Ecto neural progenitor cell (in vitro differentiated cells): ENCODE measurements at regions not wholly inside any gene's neighbourhood (a gene's known extent, or its start where the extent isn't known, plus 50 kb on each side); places are given as distances from the start of the nearest gene placed in this dataset.
"Not testable (repeated sequence)": the region's sequence is repeated elsewhere in the genome, so short reads cannot be mapped to it uniquely, and the experiment has no call there.

Source experiments
- DNase-seq: peaks from one replicate; pipeline ENCODE4 v3.0.0-alpha.2; 2018; ENCODE audit warnings: low spot score

DNA sequence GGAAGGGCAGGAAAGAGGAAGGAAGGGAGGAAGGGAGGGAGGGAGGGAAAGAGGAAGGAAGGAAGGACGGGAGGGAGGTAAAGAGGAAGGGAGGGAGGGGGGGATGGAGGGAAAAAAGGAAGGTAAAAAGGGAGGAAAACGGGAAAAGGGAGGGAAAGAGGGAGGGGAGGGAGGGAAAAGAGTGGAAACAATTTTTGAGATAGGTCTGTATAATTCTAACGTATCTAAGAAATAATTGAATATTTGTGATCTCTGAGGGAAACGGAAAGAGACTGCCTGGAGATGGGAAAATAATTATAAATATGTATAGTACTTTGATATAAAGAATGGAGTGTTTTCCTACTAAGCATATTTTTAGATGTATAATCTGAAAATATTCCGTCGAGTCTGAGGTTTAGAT is 158.2 kb upstream of the FOXK1 start:
- DNase-seq: no peak

DNA sequence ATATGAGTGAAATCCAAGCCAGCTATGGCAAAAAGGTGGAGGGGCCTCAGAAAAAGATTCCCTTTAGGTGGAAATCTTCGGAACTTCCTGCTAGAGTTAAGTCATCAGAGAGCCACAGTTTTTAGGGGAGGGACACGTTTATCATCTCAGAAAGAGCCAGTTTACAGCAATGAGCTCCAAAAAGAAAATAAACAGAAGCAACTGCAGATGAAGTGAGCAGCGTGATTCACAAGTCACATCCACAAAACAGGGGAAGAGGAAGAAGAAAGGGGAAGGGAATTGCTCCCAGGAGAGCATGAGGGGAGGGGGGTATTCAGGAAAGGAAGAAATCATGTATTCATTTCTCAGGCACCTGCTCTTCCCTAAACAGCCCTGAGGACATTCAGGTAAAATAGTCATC is 156.2 kb upstream of the FOXK1 start:
- DNase-seq: no peak

DNA sequence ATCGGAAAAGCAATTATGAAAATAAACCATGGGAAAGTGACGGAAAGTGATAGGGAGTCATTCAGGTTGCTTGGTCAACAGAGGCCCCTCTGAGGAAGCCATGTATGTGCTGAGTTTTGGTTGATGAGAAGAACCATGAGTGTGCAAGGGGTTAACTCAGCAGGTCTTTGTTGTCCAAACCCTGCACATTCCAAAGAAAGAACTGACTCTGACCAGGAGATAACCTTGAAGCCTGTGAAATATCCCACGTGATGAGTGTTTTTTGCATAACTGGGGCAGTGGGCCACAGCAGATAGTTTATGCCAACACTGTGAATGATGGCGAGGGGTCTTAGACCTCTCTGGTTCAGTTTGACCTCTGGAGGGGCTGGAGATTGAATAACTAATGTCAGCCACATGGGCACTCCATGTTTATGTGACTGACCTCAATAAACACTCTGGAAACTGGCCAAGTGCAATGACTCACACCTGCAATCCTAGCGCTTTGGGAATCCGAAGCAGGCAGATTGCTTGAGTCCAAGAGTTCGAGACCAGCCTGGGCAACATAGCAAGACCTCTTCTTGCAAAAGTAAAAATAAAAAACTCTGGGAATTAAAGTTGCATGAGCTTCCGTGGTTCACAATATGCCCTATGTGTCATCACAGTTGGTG is 154.0 kb upstream of the FOXK1 start:
- DNase-seq: no peak

DNA sequence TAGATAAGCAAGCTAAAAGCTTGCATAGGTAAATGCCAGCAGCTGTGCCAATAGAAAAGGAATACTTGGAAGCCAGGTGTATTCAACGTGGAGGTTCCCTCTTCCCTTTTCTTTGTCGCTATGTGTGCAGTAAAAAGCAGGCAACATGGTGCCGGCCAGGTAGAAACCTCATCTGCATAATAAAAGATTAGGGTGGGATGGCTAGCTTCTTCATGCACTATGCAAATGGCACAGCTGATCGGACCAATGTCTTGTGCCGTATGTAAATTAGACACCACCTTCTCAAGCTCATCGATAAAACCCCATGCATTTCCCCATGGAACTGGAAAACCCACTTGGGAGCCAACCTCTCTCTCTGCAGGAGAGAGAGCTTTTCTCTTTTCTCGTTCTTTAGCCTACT is 150.9 kb upstream of the FOXK1 start:
- DNase-seq: no peak

DNA sequence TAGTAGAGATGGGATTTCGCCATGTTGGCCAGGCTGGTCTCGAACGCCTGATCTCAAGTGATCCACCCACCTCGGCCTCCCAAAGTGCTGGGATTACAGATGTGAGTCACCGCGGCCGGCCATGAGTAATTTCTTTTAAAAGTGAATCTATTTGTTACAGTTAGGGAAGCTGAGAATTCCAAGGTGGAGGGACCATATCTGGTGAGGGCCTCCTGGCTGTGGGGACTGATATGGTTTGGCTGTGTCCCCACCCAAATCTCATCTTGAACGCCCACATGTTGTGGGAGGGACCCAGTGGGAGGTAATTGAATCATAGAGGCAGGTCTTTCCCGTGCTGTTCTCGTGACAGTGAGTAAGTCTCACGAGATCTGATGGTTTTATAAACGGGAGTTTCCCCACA is 148.8 kb upstream of the FOXK1 start:
- not testable (repeated sequence) for DNase-seq

DNA sequence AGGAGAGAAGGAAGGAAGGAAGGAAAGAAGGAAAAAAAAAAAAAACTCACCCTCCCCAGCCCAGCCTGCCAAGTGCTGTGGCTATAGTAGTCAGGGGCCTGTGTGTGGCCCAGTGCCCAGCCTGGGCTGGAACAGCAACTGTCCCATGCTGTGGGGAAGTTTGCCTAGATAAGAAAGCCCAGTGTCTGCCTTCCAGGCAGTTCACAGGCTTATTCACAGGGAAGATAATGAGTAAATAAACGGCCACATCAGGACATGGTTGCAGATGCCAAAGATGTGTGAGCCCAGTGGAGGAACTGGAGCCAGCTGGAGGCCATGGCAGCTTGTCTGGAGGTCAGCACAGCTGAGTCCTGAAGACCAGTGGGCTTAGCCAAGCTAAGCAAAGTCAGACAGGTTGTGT is 132.4 kb upstream of the FOXK1 start:
- no peak for DNase-seq

DNA sequence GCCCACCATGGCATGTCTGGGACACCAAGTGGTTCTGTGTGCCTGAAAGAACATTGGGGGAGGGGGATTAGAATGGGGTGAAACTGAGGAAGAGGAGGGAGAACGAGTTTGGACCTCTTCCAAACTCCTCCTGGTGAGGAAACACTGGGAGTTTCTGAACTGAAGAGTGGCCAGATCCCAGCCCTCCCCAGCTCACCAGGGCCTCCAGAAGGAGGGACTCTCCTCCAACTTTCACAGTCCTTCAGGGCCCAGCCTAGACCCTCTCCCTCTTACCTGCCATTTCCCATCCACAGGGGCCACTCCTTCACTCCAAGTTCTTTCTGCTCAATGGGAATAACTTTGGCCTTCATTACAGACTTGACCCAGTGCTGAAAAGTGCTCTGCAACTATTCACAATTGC is 132.0 kb upstream of the FOXK1 start:
- DNase-seq: no peak

DNA sequence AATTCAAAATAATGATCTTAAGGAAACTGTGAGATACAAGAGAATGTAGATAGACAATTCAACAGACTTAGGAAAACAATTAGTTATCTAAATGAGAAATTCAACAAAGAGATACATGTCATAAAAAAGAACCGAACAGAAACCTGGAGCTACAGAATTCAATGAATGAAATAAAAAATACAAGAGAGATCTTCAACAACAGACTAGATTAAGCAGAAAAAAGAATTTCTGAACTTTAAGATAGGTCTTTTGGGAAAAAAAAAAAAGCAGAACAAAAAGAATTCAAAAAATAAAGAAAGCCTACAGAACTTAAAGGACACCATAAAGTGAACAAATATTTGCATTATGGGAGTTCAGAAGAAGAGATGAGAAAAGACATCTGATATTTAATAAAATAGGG is 129.1 kb upstream of the FOXK1 start:
- DNase-seq: no peak

DNA sequence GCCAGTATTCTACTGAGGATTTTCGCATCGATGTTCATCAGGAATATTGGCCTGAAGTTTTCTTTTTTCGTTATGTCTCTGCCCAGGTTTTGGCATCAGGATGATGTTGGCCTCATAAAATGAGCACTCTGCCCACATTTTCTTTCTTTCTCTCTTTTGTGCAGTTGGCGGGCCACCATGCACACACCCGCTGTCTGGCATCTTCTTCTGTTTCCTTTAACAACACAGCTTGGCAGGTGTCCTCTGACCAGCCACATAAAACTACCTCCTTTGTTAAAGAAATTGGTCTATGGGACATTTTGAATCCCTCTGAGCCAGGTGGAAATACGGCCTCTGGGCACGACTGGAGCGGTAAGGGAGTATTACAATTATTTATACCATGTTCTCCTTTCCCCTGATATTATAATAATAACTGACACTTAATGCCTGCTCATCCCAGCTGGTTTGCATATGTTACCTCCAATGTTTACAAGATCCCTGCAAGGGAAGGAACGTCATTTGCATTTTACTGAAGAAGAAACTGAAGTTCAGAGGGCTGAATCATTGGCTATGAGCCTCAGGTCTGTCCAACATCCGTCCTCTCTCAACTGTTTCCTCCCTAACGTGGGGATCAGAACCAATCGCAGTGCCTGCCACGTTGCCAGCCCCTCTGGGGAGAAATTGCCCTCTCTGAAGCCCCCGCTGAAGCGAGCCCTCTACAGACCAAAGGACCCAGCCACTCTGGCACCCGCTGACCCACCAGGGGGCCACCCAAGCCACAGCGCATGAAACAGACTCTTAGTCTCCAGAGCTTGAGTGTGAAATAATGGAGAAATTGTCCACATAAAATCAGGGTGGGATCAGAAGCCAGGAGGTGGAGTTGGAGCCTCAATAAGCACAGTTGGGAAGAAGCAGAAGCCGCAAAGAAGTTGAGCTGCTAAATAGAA is 125.0 kb upstream of the FOXK1 start:
- DNase-seq: no peak

DNA sequence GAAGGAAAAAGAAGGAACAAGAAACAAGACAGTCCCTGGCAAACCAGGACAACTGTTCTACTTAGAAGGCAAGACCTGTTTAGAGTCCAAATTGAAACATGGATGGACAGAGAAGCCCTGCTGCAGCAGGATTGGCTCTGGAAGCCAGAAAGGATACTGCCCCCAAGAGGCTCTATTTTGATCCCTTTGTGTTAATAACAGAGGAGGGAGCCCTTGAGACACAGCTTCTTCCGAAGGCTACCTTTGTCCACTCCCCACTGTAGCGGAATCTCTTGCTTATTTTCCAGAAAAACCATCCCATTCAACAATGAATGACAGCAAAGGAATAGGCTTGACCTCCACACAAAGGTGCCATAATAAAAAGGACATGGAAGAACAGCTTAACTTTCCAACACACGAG is 120.3 kb upstream of the FOXK1 start:
- no peak for DNase-seq

DNA sequence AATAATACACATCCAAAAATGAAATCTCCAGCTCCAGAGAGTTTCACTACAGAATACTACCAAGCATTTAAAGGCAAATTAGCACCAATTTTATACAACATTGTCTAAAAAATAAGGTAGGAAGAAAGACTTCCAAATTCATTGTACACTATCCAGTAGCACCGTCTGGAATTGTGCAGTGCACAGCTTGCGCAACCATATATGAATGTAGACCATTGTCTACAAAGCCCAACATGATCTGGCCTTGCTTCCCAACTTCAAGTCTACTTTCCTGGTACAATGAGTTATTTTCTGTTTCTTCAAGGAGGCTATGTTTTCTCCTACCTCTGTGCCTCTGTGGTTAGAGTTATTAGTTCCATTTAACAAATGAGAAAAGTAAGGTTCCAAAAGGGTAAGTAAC is 115.4 kb upstream of the FOXK1 start:
- DNase-seq: no peak

DNA sequence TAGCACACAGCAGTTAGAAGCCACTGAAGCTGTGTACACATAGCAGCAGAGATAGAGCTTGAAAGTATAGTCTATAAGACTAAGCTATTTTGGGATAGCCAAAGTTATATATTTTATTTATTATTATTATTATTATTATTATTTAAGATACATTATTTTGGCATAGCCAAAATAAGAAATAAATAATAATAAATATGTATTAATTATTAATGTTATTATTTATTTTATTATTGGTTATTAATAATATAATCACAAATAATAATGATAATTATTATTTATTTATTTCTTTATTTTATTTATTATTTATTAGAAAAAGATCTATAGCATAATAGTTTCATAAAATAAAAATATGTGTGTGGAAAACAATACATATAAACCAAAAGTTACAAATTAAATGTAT is 107.2 kb upstream of the FOXK1 start:
- no peak for DNase-seq

DNA sequence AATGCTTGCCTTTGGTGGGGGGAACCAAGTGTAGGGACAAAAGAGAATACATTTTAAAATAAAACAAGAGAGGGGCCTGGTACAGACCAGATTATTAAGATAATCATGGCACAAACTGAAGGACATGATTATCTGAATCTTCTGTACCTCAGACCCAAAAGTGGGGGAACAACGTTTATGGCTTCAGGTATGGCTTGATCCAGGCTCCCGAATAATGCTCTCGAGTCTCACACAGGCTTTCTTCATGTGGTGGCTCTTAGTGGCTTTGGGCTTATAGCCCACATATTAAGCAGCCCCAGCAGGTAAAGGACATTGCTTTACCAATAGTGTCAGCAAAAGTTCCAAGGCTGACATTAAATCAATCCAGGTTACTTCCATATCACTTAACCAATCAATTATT is 106.8 kb upstream of the FOXK1 start:
- DNase-seq: no peak

DNA sequence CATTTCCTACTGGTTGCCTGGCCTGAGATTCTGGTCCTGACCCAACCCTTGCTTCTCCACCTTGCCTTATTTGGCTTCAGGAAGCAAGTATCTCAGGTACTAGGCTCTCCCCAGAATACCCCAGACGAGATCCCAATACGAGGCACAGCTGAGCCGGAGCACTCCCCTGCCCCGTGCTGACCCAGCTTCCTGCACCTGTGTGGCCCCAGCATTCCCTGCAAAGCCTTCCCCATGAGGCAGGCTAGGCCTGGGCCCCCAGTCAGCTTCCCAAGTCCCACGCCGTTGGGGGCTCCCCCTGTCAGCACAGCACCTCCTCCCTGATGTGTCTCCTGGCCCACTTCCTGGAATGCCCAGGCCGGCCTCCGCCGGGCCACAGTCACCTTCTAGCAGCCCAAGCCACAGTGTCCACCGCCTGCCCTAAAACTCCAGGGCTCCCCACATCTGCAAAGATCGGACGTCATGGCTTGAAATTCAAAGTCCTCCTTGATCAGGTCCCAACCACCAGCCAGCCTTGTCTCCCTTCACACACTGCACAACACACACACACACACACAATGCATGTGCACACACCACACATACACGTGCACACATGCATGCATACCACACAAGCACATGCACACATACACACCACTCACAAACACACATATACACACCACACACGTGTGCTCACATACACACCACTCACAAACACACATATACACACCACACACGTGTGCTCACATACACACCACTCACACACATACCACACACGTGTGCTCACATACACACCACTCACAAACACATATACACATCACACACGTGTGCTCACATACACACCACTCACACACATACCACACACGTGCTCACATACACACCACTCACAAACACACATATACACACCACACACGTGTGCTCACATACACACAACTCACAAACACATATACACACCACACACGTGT is 78.9 kb upstream of the FOXK1 start:
- no peak for DNase-seq

DNA sequence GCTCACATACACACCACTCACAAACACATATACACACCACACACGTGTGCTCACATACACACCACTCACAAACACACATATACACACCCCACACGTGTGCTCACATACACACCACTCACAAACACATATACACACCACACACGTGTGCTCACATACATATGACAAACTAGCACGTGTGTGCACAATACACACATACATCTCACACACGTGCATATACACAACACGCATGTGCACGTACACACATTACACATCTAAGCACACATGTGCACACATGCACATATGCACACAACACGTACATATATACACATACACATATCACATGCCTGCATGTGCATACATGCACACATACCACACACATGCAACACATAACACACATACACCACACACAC is 78.3 kb upstream of the FOXK1 start:
- no peak for DNase-seq

DNA sequence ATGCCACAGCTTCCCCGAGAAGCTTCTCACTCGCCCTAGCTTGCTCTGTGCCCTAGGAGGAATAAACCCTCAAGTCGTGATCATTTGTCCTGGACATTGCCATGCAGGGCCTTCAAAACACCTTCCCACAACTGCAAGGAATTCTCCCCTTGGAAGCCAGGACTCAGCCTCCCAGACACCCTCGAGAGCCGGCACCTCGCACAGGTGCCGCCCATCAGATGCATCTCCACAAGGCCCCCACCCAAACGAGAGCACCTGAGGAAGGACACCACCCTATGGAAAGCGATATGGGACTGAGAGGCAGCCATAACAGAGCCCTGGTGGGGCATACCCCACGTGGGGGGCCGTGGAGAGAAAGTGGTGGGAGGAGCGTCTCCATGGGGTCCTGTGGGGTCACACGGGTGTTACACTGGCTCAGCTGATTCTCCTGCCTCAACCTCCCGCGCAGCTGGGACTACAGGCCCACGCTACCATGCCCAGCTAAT is 77.6 kb upstream of the FOXK1 start:
- no peak for DNase-seq

DNA sequence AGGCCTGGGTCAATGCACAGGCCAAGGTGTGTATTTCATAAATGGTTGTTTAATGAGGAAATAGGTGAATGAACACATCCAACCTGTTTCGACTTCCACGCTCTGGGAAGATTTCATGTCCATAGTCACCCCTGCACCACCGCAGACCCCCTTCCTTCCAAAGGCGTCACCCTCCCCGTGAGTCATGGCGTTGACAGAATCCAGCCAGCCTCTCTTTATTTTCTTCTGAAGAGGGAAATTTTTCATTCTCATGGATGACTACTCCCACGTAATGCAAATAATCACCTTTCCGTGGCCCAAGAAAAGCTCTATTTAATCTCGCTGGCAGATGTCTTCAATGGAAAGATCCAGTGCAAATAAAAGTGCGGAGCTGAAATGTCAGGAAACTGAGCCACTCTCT is 75.3 kb upstream of the FOXK1 start:
- DNase-seq: no peak

DNA sequence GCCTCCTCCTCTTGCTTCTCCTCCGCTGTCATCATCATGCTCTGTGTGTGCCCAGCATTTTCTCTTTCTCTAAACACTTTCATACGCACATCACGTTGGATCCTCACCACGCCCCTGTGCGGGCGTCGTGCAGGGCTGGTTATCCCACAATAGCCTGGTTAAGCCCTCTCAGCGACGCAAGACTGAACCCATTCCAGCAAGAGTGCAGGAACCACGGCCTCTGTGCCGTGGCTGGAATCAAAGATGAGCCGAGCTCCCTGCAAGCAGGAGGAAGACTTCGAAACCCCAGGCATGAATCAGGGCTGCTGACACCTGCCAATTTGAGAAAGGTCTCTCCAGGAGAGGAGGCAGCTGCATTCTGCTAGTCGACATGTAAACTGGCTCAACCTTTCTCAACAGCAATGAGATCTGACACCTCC is 74.8 kb upstream of the FOXK1 start:
- no peak for DNase-seq

DNA sequence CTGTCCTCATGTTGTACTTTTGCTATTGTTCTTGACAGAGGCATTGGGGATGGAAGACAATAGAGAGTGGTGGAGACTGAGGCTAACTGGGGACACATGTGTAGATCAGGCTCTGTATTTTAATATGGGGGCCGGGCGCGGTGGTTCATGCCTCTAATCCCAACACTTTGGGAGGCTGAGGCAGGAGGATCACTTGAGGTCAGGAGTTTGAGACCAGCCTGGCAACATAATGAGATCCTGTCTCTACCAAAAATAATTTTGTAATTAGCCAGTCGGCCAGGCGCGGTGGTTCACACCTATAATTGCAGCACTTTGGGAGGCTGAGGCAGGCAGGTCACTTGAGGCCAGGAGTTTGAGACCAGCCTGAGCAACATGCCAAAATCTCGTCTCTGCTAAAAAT is 72.5 kb upstream of the FOXK1 start:
- not testable (repeated sequence) for DNase-seq

DNA sequence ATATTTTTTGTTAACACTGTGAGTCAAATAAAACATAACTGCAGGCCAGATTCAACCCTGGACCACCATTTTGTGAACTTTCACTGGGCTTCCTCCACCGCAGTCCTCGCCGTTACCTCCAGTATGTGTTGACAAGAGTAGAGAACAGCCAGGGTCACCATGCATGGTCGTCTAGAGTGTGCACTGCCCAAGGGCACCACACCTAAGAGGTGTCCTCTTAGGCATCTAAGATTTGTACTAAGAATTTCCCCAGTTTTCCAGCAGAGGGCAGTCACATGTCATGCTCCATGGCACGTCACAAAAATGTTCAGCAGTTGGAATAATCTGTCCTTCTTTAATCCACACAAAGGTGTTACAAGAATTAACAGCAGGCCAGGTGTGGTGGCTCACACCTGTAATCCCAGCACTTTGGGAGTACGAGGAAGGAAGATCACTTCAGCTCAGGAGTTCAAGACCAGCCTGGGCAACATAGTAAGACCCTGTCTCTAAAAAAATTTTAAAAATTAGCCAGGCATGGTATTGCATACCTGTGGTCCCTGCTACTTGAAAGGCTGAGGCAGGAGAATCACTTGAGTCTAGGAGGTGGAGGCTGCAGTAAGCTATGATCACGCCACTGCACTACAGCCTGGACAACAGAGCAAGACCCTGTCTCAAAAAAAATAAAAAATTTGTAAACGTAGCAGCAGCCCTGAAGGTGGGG is 71.2 kb upstream of the FOXK1 start:
- DNase-seq: no peak

DNA sequence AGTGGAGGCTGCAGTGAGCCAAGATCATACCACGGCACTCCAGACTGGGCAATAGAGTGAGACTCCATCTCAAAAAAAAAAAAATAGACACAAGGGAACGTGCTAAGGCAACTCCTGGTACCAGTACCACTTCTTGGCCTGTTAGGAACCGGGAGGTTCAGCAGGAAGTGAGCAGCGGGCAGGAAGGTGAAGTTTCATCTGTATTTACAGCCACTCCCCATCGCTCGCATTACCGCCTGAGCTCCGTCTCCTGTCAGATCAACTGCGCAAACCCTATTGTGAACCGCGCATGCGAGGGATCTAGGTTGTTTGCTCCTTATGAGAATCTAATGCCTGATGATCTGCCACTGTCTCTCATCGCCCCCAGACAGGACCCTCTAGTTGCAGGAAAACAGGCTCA is 69.9 kb upstream of the FOXK1 start:
- DNase-seq: no peak
